Skeletal muscle cell (primary cell): ENCODE measurements at regions not wholly inside any gene's neighbourhood (a gene's known extent, or its start where the extent isn't known, plus 50 kb on each side); places are given as distances from the start of the nearest gene placed in this dataset.

Source experiments
- DNase-seq: peaks from one replicate; pipeline ENCODE4 v3.0.0-alpha.2; 2010; ENCODE audit warnings: low read depth
- H3K4me3 ChIP-seq: 2 replicates; pipeline ENCODE4 v1.5.1; 2011; ENCODE audit warnings: low read depth, mild to moderate bottlenecking, control low read depth, low read length, moderate library complexity

DNA sequence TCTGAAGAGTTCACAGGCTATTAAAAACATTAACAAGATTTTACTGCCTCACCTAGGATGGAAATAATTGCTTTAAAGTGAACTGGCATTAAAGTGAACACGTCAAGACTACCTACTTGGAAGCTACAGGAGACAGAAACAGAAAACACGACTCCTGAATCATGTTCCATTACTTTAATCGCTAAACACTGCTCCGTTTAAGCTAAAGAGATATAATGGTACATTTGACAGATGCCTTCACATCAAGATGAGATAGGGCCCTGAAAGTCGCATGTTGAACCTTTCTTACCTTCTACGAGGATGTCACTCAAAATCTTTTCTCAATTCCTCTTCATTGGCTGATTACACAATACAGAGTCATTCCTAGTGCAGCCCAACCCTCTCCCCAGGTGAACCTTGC is 206.3 kb upstream of the GATB start:
- DNase-seq = no peak
- H3K4me3 ChIP-seq = no peak overlapping the region

DNA sequence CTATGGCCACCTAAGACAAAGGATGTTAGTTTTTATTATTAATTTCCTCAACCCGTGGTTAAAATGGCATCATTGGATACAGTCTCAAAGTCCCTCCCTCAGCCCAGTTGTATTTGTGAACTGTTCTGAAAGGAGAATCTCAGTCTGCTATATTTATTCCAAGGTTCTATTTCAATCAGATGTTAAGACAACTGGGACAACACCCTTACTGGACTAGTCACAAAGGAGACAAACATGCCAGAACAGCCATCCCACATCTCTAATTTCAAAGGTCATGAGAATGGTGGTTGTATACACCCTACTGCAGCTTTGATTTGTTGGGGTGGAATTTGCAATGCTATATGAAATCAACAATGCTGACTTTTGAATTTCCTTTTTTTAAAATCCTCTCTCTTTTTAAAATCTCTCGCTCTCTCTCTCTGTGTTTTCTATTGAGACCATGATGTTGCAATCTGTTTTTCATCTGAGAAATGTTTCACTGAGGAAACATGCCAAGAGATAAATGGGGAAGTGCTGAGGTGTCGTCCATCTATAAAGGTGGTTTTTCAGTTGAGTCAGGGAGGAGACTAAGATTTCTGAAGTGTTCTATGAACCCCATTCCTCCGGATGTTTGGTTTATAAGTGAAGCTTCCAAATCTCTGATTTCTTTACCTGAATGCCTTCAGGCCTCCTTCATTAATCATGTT is 201.5 kb upstream of the GATB start:
- H3K4me3 ChIP-seq = no peak overlapping the region

DNA sequence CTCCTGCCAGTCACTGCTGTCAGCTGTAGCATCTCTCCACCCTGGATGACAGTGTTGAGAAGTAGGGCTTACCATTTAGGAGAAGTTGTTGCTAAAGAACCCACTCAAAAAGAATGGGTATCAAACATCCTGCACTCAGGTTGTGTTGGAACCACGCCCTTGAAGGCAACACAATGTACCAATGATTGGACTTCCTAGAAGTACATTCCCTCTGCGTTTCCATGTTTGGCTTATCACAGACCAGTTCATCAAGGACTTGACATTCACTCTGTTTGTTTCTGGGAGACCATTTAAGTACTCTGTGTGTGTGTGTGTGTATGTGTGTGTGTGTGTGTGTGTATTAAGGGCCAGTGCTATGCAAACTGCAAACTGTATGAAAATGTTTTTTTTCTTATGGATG is 200.6 kb upstream of the GATB start:
- no peak for DNase-seq
- no peak overlapping the region for H3K4me3 ChIP-seq

More for the DNA sequence above, 201.5 kb upstream of the GATB start:
- no peak for DNase-seq

GRCh38 chr4:151960449-151961230 is 199.8 kb upstream of the GATB start:
- no peak overlapping the region for H3K4me3 ChIP-seq
- DNase-seq = no peak

- no peak for DNase-seq
These were observed 196.3 kb upstream of the GATB start for GRCh38 chr4:151957153-151957552.

GRCh38 chr4:151955721-151956380 is 195.0 kb upstream of the GATB start:
- no peak for DNase-seq
- no peak overlapping the region for H3K4me3 ChIP-seq

More at GRCh38 chr4:151957153-151957552, 196.3 kb upstream of the GATB start:
- H3K4me3 ChIP-seq = no peak overlapping the region

DNA sequence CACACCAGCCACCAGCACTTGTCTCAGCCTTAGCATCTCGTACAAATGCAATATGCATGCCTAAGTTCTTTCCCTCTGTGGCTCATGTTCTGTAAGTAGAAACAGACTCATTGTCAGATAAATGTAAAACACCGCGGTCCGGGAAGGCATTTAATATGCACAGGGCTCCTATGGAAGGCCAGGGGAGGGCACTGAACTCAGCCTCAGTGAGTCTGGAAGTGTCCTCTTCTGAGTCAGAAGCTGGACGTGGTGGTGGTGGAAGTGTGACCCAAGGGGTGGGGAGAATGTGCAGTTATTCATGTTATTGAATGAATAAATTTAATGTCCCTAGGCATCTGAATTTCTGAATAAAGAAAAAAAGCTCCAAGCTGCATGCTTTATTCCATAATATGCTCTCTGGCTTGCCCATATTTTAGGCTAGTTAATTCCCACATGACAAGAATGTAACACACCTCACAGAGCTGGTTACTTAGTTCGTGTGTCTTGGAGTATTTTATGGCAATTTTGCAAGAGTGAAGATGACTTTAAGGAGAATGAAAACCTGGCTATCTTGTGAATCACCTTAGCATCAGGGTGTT is 193.1 kb upstream of the GATB start:
- H3K4me3 ChIP-seq = no peak overlapping the region

DNA sequence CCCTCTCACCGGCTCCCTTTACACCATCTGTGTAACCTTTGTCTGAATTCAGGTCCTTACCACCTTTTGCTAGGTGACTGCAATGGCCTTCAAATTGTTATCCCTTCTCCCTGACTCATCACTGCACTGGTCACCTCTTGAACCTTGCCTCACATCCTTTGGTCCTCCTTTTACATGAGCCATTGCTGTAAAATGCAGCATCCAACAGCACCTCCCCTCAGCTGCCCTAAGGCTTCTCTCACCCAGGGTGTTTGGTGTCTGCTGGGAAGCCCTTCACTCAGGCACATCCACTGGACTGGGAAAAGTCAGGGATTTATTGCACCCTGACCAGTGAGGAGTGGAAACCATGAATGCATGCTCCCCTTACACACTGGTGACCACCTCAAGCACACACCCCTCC is 192.5 kb upstream of the GATB start:
- no peak overlapping the region for H3K4me3 ChIP-seq
- no peak for DNase-seq

More for the DNA sequence above, 193.1 kb upstream of the GATB start:
- no peak for DNase-seq

GRCh38 chr4:151952711-151953254 is 192.0 kb upstream of the GATB start:
- DNase-seq = no peak
- no peak overlapping the region for H3K4me3 ChIP-seq

DNA sequence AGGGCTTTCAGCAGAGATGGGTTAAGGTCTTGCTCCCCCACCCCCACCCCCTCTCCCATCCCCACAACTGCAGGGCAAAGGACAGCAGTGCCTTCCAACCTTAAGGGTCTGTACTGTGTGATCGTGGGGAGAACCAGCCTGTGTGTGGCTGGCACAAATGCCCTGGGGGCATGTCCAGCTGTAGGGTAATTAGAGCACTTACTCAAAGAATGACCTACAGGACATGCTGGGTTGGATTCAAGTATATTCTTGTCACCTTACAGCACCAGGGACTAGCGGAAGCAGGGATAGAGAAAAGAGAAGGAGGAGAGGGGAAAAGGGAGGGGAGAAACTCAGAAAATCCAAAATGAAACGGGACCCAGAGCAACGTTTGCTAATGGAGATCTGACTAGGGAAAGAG is 191.3 kb upstream of the GATB start:
- no peak for DNase-seq
- H3K4me3 ChIP-seq = no peak overlapping the region

- no peak for DNase-seq
- no peak overlapping the region for H3K4me3 ChIP-seq
These were observed 190.9 kb upstream of the GATB start for GRCh38 chr4:151951671-151952050.

- DNase-seq = no peak
- no peak overlapping the region for H3K4me3 ChIP-seq
These were observed 190.3 kb upstream of the GATB start for GRCh38 chr4:151950993-151951670.

DNA sequence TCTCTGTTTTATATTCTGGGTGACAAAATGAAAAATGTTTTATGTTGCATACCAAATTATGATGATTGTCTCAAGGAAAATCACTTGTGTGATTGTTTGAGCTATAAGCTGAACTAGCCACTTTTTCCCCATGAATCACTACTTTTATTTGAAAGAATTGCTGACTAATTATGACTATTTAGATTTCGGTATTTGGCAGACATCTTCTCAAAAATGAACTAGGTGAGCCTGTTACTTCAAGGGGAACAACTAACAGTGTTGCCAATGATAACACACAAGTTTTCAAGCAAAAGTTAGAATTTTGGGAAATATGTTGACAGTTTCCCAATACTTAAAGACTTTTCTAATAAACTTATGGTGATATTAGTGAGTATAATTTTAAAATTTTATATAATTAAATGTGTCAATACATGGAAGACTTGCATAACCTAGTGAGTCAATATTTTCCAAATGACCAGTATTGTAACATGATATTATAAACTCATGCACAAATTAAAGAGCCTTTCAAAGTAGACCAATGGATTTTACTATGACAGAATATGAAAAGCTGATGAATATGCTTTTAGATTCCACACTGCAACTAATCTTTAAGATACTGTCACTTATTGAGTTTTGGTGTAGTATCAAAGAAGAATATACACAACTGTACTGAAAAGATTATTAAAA is 187.7 kb upstream of the GATB start:
- H3K4me3 ChIP-seq = no peak overlapping the region
- DNase-seq = no peak

- DNase-seq = no peak
- no peak overlapping the region for H3K4me3 ChIP-seq
These were observed 185.9 kb upstream of the GATB start for GRCh38 chr4:151946718-151947117.

DNA sequence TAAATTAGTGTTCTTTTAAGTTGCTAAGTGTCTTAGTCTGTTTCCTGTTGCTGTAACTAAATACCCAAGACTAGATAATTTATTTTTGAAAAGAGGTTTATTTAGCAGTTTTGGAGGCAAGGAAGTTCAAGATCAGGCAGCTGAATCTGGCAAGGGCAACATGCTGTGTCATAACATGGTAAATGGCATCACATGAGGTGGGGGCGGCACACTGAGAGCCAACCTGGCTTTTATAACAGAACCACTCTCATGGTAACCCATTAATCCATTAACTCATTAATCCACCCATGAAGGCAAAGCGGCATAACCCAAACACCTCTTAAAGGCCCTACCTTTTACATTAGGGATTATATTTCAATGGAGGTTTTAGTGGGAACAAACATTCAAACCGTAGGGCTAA is 182.2 kb upstream of the GATB start:
- no peak overlapping the region for H3K4me3 ChIP-seq
- DNase-seq = no peak

- no peak for DNase-seq
- H3K4me3 ChIP-seq = no peak overlapping the region
These were observed 180.3 kb upstream of the GATB start for GRCh38 chr4:151940926-151941617.

DNA sequence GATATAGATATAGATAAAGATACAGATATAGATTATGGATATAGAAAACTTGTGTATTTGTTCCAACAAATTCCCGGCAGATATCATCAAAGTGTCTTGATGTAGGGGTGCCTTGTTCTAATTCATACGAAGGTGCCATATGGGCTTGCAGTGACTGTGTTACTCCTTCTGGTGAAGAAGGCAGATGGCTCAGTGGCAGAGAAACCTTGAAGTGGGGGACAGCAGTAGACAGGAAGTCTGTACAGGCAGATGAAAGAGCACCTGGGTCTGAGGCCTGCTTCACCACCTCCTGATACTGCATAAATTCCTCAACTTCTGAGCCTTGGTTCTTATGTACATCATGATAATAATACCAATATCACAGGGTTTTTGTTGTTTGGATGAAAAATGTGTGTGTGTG is 179.5 kb upstream of the GATB start:
- no peak overlapping the region for H3K4me3 ChIP-seq
- DNase-seq = no peak

DNA sequence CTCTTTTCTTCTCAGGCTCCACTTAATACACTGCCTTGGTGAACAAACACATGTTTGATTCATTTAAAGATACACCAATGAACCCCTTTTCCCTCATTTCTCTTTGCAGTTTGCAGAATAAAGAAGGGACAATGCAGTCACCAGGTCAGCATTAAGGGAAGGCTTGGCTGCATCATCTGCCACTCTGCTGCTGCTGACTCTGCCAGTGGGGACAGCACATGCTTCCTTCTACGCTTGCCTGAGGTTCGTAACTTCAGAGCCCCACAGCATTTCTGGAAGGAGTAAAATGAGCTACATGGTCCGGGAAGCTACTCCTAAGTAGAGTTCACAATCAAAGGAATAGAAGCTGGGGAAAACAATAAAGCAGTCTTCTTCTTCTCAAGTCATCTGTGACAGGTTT is 178.9 kb upstream of the GATB start:
- no peak for DNase-seq
- no peak overlapping the region for H3K4me3 ChIP-seq
